GDM1 (cell line): ENCODE measurements at regions not wholly inside any gene's neighbourhood (a gene's known extent, or its start where the extent isn't known, plus 50 kb on each side); places are given as distances from the start of the nearest gene placed in this dataset.

Experiments
- DNase-seq: peaks from one replicate; lab custom pipeline; 2025; lab: John Stamatoyannopoulos, UW

DNA sequence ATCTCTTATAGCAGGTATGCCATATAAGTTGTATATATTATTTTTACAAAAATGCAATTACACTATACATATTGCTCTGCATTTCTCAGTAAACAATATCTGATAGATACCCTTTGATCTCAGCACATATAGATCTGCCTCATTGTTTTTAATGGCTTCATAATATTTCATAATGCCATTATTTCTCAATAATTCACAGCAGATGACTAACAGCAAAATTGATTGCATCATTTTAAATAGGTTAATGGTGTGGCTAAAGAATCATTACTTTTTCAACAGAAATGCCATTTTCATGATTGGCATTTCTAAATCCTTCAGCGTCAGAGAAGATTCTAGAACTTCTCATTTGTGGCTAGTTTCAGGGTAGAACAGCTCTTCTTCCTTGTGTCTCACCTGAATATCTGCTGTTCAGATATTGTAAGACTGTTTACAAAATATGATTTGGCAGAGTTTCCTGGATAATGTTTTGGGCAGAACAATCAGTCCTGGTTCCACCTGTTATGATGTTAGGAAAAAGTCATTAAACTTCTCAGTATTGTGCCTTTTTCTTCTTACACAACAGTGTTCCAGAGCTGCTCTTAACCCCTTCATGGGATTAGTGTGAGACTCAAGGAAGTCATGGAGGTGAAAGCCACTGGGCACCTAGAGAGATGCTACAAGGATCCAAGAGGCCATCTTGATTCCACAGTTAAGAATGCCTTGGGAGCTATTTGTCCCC is 397.6 kb upstream of the THBS1 start:
- no peak for DNase-seq

DNA sequence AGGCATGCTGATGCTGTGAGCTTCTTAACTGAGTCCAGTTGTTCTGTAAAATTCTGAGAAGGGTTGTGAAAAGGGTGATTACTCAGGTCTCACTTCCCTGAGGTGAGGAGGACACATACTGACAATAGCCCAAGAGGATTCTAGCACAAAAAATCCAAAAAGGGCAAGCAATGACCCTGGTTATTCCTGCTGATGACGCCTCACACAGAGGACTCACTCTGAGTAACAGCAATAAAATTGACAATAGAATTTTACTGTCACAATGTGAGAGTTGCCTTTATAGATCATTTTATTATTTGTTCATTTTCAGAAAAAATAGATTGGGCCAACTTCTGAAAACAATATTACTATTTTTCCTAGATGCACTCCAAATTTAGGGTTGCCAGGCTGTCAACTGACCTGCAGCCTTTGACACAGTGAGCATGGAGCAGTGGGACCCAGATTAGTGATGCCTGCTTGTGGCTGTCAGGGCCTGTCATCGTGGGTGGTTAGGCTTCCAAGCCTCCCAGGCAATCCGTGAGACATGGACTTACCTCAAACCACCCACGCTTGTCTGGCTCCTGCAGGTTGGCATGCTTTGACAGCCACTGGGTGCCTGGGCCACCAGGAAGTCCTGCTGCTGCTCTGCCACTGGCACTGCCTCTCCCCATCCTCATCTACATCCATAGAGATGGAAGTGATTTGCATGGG is 396.0 kb upstream of the THBS1 start:
- DNase-seq, result no peak

DNA sequence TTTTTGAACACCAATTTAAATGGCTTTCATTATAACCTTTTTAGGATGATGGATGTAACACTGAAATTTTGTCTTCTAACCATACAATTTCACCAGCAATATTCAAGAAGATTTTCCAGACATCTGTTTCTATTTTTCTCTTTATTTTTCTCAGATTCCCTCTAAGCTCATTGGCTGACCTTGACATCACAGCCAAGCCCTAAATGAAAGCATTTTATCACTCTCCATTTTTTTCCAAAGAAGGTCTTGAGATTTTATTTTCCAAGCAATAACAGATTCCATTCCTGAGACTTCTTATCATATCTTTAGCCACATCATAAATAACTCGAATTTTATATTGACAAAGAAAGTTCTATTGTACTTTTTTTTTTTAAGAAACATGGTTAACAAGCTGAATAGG is 392.6 kb upstream of the THBS1 start:
- no peak for DNase-seq

DNA sequence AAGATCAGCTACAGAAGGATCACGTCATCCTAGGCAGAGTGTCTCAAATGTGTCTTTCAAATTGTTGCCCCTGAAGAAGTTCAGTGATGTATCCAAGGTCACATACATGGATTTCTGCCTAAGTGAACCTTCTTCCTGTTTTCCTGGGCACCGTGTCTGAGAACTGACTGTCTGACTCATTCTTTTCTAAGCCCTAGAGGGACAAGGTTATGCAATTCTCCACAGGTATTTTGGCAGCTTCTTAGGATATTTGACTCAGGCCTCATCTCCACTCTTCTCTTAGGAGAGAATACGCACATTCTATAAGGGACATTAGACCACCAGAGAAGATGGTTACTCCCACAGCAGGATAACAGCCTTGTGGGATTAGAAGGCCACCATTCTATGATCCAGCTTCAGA is 391.9 kb upstream of the THBS1 start:
- no peak for DNase-seq

DNA sequence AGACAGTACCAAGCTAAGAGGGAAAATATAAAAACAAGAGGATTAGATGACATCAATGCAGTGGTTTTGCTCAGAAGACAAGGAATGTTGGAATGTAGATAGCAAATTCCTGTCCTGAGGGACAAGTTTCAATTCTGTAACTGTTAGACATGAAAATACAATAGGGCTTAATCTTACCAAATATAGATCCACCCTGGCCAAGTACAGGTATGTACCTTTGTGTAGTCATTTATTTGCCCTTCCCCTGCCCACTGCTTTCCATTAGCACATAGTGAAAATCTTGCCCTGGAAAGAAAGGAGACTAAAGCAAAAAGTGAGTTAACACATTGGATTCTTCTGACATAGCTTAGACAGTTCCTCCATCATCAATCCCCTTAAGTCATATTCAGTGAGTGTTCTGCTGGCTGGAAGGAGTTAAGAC is 389.0 kb upstream of the THBS1 start:
- DNase-seq, result no peak

DNA sequence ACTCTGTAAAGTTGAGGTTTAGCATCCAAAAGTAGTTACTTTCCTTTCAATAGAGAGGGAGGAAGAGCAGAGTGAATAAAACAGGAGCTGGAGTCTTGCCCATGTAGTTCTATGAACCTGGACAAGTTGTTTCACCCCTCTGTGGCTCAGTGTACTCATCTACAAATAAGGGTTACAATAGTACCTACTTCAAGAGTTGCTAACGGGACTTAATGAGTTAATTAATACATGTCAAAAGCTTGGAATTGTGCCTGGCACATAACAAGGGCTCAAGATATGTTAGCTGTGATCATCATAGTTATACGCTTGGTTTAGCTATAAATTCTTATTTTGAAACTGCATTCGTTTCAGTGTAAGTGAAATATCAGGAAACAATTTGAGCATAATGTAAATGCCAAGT is 388.5 kb upstream of the THBS1 start:
- no peak for DNase-seq

DNA sequence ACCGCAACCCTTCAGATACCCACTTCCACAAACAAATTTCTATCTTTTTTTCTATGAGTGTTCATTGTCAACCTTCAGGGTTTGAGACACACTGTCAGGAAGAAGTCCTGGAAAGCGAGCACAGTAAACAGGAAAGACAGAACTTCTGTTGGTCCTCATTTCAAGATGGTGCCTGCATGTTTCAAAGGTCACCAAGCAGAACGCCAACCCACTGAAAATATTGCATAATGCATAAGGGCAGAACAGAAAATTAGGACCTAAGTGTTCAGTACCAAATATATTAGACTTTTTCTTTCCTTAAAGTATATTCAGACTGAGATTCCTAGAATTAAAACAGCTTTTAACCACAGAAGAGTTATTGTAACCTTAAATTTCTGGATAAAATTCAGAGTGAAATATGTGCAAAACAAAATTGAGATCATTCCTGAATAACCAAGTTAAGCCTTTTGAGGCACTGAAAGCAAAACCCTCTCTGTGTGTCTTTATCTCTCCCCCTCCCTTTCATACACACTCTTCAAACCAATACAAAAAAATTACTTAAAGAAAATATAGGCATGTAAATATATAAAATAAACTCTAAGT is 387.8 kb upstream of the THBS1 start:
- no peak for DNase-seq

DNA sequence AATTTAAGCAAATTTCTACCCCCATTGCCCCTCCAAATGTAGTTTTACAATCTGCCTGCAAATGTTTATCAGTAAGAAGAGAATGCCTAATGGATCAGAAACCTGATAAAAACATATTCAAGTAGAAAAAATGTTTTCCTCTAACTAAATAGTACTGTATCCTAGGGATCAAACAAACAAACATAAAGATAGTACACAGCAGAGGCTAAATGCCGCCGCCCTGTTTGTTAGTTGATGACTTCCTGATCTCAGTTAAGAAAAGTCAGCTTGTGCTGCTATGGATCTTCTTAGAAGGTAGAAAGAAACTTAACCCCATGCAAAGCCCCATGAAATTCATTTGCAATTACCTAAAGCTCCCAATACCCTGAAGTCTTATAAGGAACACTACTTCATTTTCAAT is 387.3 kb upstream of the THBS1 start:
- DNase-seq, result no peak

DNA sequence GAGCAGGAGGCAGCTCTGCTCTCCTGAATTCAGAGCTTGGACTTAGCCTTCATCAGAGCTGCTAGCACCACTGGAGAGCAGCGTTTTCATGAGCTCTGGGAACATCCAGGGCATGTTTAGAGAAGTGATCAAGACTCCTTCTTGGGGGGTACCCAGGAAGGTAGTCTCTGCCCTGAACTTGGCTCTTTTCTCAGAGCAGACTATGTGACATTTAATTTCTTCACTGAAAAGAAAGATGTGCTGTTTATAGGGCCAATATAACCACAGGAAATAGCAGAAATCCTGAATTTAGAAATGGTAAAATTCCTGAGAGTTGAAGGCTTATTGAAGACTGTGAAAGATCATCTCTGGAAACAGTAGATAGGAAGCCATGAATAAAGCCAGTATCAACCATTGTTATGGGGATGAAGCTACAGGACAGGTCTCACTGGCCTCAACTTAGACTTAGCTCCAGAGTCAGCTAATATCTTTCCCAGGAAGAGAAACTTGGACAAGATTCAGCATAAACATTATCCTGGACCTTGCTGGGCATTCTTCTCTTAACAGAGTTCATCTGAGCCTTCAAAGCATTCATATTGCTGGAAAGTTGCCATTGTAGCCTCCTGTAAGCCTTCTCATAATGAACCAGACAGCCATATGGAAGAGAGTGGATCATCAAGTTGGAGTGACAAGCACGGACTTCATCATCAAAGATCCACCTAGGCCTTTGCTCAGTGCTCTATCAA is 386.6 kb upstream of the THBS1 start:
- DNase-seq, result no peak

DNA sequence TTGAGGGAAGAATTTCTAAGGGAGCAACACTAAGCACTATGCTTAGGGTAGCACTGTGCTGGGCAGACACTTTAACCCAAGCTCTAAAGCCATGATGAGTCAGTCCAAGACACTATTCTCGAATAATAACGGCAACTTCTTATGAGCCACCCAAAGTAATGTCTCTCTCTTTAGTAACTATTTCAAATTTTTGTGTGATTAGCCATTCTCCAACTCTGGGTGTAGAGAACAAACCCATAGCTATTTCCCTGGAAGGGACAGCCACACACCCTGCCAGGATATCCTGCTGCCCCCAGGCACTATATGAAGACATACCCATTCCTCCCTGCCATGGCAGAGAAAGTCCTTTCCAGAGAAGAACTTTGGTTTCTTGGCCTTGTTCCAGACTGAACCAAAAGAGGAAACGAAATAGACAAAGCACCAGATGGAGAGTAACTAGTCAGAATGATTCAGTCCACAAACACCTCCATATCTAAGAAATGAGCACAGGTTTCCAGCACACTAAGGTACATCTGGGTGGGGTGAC is 384.9 kb upstream of the THBS1 start:
- DNase-seq, result no peak

DNA sequence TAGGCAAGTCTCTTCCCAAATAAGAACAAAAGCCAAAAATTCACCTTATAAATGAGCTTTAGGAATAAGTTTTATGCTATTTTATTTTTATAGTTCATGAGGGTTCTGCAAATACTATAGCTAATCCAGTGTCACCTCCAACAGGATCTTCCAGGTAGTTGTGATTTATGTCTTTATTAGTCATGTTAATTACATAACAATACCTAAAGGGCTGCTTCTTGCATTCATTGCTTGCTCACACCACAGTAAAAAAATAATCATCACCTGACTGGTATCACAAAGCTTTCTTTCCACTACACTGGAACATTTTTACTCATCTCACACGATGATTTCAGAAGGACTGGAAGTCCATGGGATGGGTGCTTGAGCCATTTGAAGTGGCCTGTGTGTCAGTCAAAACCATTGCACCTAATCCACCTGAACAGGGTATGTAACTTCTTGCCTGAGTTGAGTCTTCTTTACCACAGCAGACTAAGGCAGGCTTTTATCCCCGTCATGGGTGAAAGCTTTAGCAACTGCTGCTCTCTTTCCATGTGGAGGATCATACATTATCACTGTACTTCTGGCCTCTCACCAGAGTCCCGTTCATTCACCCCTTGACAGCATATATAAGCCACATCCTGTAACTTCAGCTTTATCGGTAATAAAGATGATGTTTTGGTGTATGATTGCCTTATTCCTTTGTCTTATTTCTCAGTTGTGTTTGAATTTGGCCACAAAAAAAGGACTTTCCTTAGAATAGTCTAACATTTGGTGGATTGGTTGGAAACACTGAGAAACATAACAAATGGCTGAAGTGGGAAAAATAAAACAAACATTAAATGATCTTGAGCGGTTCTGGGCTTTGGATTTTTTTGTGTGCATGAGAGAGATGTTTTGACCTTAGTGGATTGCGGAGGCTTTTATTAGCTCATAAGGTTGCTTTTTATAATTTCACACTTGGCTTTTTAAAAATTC is 382.6 kb upstream of the THBS1 start:
- no peak for DNase-seq

DNA sequence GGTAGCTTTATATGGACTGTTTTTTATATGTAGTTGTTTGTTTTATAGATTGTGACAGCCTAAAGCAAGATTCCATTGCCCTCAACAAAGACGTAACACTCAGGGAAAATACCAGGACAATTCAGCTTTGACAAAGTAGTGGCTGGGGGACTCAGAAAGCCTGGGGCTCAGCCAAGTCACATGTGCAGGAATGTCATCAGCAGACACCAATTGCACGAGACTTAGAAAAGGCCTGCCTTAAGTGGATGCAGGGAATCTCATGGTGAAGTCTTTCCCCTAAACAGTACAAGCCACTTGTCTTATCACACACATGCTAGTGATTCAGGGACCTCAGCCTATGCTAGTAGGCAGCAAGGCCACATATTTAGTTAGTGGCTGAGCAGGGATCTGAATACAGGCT is 381.8 kb upstream of the THBS1 start:
- DNase-seq, result no peak

DNA sequence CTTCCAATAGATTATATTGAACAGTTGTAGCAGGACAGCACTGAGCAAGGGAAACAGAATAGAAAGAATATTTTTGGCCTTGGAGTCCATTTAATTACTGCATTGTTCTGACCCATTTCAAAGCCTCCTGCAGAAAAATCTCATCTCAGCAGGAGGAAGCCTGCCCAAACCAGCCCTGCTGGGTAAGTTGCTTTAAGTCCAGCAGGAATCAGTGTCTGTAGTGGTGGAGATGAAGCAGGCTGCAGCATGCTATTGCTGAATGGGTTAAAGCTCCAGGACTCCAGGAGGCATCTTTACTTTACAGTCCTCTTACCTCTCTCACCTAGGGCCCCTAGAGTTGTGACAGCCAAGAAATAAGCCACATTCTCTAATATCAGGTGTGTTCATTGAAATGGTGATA is 380.3 kb upstream of the THBS1 start:
- no peak for DNase-seq

DNA sequence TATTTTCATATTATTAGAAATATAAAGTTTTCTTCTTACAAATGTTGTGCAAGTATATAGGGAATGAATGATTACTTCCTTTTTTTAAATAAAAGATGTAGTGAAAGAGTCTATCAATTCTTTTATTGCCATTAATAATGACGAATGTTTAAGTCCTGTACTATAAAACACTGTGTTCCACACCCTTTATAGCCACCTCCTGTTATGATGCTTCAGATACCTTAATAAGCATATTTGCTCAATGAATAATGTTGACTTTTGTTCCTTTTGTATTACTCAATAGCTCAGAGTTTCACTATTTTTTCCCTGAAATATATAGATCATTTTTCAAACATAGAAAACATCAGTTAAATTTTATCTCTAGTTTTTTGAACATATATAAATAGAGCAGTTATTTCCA is 378.2 kb upstream of the THBS1 start:
- no peak for DNase-seq

DNA sequence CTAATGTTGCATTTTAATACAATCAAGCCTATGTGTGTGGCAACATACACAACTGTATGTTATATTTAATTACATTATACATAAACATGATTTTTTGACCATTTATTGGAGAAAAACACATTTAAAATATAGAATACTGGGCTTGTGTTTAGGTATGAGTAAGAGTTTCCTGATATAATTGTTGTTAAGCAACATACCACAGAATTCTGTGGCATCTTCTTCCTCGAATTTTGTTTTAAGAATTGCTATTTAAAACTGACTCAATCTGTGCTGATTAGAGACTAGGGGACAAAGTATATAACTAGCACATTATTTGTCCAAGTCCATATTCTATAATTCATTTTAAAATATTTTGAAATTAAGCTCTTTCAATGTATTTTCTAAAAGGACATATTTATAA is 376.8 kb upstream of the THBS1 start:
- DNase-seq, result no peak

DNA sequence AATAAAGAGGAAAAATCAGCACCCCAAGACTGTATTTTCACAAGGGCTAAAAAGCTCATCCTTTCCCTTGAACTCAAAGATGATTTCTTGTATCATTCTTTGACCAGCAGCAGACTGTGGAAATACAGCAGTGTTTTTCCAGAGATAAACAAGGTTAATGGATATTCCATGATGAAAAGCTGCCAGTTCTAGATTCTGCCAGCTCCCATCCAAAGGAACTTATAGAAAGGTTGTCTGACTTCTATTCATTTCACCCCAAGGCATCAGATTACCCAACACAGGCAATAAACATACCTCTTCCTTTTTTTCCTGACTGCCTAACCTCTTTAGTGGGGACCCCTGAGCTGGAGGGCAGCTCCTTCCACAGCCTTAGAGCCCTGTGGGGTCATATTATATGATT is 375.8 kb upstream of the THBS1 start:
- no peak for DNase-seq

DNA sequence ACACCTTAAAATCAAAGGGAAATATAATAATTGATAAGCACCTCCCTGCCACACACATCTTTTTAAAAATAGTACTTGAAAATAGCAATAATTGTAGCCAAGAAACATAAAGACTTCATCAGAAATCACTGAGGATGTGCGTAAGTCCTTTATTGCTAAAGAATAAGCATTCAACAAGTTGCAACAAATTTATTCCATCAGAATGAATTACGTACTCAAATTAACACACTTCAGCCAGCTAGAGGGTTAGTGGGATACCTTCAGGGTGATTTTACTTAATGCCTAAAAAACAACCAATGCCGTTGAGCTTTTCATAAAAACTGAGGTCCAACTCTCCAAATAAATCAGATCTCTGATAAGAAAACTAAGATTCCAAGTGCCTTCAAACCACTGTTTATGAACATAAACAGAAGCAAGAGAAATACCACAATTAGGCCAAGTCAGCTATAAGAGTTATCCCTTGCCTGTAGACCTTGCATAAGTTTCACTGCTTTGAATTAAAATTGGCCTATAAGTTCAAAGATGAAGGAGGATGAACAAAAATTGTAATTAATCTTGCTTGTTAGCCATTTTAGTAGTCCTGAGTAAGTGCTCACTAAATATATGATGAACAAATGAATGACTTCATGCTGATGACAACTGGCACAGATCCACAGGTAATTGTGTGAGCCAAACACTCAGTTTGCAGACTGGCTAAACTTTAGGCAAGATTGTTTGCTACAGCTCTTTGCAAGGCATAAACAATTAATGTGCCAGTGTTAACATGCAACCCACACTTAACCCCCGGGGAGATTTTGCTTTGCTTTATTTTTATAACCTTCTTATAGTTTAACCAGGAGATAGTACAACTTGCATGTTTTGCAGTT is 375.1 kb upstream of the THBS1 start:
- DNase-seq, result no peak

DNA sequence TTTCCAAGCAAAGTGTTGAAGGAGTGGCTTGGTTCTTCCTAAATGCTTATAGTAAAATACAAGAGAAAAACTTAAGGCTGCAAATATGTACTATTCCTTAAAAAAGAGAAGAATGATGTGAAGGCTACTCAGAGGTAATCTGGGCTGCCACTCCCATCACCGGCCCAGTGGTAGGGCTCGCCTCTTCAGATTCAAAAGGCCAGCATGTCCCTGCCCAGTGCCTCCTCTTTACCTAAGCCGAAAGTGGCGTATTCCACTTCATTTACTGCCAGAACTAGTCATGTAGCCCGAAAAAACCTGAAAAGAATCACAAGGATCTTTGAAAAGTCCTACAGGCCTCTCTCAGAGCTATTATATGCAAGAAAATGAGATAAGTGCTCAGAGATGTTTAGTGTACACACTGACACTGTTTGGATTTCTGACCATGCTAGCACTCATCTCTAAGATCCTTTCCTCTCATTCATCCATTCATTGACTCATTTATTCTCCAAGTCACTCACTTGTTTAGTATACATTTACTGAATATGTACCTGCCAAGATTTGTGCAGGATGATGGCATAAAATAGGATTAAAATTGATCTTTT is 373.3 kb upstream of the THBS1 start:
- no peak for DNase-seq

DNA sequence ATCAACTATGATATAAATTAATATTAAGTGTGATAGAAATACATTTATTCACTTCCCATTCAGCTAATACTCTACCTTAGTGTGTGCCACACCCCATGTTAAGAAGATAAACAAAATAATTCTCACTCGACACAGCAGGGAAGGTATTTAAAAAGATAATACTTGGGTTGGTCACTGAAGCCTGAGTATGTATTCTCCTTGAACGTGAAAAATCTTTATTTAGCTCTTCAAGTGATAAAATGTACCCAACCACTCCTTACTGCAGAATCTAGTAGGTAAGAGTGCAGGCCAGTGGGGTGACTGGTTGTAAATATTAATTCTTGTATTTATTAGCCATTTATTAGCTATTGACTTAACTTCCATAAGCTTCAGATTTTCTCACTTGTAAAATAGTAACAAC is 372.7 kb upstream of the THBS1 start:
- DNase-seq, result no peak

DNA sequence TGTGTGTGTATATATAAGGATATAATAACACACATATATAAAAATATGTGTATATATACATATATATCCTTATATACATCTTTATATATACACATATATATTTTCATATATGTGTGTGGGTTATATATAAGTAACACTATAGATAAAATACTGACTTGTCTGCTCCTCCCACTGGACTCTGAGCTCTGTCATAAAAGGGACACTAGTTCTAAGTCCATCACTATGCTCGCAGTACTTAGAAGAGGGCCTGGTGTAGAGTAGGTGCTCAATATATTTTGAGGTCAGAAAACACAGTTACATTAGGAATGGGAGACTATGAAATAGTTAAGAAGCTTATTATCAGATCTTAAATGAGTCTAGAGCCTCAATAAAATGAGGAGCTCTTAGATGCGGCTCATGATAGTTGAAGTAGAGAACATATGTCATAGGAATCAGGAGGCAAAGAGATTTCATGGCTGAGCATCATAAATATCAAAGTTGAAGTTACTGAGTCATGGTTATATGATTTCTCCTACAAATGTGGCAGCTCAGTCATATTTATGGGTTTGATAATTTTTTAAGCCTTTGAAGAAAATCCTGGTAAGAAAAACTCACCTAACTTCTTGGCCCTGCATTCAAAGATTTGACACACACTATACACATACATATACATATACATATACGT is 371.2 kb upstream of the THBS1 start:
- no peak for DNase-seq
